GM12865 (cell line): ENCODE measurements at regions not wholly inside any gene's neighbourhood (a gene's known extent, or its start where the extent isn't known, plus 50 kb on each side); places are given as distances from the start of the nearest gene placed in this dataset.
A peak's percentile ranks its signal among the peaks of the same experiment; 100 is the strongest.

ENCODE experiments used
- DNase-seq: peaks from one replicate; pipeline ENCODE4 v3.0.0; 2010; ENCODE audit warnings: low read depth
- H3K4me3 ChIP-seq: 2 replicates; pipeline ENCODE4 v1.5.1; 2011; ENCODE audit warnings: mild to moderate bottlenecking, low read depth, low read length, control low read depth
- TF ChIP-seq, protein P1 (sequence below): IDR thresholded peaks from 2 replicates; pipeline ENCODE4 v1.5.1; 2011; ENCODE audit warnings: low read length, control low read depth, low read depth, inconsistent platforms; ENCODE audit not compliant: insufficient read depth; ENCODE audit errors: missing control alignments

DNA sequence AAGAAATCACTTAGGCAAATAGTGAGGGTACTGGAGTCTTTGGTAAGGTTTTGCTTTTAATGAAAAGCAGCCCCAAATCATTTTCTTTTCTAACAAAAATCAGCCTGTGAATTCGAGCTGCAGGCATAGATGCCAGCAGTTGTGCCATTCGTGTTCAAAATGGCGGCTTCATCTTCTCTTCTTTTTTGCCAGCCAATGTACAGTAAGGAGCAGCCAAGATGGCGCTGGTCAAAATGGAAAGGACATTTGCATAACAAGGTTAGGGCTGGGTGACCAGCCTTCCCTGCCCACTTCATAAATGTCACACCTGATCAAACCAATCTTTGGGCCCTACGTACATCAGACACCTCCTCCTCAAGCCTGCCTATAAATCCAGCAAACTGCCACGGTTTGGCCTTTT, 100.2 kb upstream of the RGS1 start:
- no peak overlapping the region for H3K4me3 ChIP-seq
- TF ChIP-seq, protein P1, sequence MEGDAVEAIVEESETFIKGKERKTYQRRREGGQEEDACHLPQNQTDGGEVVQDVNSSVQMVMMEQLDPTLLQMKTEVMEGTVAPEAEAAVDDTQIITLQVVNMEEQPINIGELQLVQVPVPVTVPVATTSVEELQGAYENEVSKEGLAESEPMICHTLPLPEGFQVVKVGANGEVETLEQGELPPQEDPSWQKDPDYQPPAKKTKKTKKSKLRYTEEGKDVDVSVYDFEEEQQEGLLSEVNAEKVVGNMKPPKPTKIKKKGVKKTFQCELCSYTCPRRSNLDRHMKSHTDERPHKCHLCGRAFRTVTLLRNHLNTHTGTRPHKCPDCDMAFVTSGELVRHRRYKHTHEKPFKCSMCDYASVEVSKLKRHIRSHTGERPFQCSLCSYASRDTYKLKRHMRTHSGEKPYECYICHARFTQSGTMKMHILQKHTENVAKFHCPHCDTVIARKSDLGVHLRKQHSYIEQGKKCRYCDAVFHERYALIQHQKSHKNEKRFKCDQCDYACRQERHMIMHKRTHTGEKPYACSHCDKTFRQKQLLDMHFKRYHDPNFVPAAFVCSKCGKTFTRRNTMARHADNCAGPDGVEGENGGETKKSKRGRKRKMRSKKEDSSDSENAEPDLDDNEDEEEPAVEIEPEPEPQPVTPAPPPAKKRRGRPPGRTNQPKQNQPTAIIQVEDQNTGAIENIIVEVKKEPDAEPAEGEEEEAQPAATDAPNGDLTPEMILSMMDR, result no peak
- no peak for DNase-seq

DNA sequence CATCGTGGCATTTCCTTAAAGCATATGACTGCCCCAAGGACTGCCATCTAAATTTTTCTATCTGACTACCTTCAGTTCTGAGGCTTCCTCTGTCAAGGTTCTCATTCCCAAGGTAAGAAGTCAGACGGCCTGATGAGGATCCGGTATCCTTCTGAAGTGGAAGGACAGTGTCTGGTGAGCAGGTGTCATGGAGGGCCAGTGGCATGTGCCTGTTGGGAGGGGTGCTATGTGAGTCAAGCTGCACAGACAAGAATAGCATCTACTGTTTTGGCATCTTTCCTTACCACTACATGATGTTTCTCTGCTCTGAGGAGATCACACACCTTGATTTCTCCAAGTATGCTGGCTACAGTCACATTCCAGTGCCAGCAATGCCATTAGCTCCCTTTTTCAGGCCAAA, 99.6 kb upstream of the RGS1 start:
- TF ChIP-seq, protein P1, result no peak
- H3K4me3 ChIP-seq, result no peak overlapping the region
- DNase-seq, result no peak

DNA sequence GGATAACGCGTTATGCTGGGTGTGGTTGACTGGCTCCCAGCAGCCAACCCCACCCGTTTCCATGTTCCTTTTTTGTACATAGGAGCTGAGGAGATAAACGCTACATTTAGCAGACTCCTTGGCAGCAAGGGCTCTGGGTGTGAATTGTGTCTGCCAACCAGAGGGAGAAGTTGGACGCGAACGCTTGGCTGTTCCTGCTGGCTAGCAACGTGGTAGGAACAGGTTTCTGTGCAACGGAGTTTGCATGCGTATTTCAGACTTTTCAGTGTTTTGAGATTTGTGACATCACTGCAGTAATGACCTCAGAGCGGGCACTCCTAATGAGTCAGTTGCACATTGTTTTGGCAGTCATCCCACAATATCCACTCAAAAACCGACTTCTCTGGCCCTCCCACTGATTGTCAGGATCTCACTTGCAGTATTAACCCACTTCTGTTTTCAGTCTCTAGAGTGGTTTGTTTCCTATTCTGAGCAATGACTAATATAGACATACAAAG, 98.7 kb upstream of the RGS1 start:
- peak; percentile 71 for DNase-seq
- H3K4me3 ChIP-seq, result no peak overlapping the region
- TF ChIP-seq, protein P1, result no peak

DNA sequence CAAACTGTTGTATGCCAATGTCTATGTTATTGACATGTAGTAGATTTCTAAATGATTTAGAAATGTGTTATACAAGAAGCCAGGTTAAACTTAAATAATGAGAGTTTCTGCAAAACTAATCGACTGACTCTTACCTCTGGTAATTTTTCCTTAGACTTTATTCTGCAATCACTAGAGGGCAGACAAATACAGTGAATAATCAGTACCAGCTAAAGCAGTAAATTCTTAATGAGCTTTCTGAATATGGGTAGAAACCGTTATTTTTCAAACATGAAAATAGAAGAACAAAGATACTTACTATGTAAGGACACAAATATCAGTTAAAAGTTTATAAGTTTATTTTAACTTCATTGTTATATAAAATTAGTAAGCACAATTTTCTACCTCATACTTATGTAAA, 97.9 kb upstream of the RGS1 start:
- TF ChIP-seq, protein P1, result peak; percentile 26
- no peak overlapping the region for H3K4me3 ChIP-seq
- DNase-seq, result peak; percentile 49

DNA sequence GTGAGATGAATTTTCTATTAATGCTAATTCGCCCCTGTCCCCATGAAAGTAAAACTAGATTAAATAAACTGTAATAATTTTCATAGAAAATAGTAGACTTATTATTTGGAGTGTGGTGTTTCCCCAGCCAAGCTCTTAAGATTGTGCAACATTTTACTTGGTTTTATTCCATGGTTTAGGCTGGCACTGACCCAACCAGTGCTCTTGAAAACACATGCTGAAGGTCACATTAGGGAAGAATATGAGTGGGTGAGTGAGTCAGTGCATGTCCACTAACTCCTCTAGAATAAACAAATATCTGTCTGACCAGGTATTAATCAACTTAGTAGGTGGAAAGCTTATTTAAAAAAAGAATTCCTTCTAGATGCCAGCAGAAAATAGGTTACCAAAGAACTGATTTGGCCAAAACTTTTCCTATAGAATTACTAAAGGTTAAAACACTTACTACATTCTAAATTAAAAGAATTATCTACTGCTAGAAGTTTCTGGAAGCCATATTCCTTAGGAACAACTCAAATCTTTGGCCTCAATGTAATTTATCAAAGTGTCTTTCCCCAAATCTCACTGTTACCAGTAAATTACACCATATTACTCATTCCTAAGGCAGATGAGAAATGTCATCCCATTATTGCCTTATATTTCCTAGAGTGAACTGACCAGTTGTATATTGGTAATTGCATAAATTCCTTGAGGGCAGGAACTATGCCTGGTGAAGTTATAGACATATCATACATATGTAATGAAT, 89.7 kb upstream of the RGS1 start:
- no peak for DNase-seq
- TF ChIP-seq, protein P1, result no peak
- no peak overlapping the region for H3K4me3 ChIP-seq

DNA sequence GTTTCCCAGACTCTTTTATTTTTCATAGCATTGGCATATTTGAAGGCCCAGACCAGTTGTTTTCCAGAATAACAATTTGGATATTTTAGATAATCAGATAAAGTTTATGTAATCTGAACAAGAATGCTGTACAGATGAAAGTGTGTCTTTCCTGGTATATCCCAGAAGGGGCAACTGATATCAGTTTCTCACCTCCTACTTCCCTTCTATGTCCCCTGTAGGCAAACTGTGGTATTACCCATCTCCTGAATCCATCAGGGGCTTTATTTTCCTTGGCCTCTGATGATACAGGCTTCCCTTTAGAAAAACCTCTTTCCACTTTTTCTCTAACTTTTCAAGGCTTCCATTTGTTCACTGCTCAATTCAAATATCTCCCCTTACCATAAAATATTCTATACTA, 87.5 kb upstream of the RGS1 start:
- no peak for DNase-seq
- H3K4me3 ChIP-seq, result no peak overlapping the region
- TF ChIP-seq, protein P1, result no peak

DNA sequence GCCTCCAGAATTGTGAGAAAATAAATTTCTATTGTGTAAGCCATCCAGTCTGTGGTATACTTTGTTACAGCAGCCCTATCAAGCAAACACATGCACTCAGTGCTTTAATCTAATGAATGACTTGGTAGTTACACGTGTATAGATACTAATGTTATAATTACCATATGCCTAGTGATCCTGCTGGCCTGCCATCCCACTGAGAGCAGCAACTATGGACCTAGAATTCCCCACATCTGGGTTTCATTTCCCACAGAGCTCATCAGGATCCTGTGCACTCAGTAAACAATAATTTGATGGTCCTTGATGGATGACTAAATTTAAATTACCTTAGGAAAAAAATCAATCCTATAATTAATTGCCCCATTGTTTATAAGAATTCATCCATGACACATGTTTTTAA, 86.5 kb upstream of the RGS1 start:
- H3K4me3 ChIP-seq, result no peak overlapping the region
- no peak for DNase-seq
- TF ChIP-seq, protein P1, result no peak
